OCI-LY3 (cell line): ENCODE measurements at regions not wholly inside any gene's neighbourhood (a gene's known extent, or its start where the extent isn't known, plus 50 kb on each side); places are given as distances from the start of the nearest gene placed in this dataset.

Experiments
- H2AFZ ChIP-seq: fragments of 200-600, 300-600 bp; shearing (Covaris generic); 2 replicates; pipeline ENCODE4 v1.6.0; 2014; ENCODE audit warnings: antibody characterized with exemption, low read depth, low read length
- H3K27ac ChIP-seq: fragments of 200-600, 300-600 bp; sonication (generic); 2 replicates; pipeline ENCODE4 v1.5.1; 2014; ENCODE audit warnings: mild to moderate bottlenecking, low read length, moderate library complexity, mixed read lengths
- H3K27me3 ChIP-seq: fragments of 200-600, 300-600 bp; sonication (generic); 2 replicates; pipeline ENCODE4 v1.6.1; 2014; ENCODE audit warnings: low read depth, low read length, mixed read lengths
- H3K36me3 ChIP-seq: fragments of 200-600, 300-600 bp; sonication (generic); replicated peaks from 2 replicates; pipeline ENCODE3; 2014; ENCODE audit warnings: low read depth, low read length, mixed read lengths
- H3K4me1 ChIP-seq: fragments of 300-600, 200-600 bp; sonication (generic); 2 replicates; pipeline ENCODE4 v1.6.1; 2014; ENCODE audit warnings: low read length, mixed read lengths
- H3K4me2 ChIP-seq: fragments of 200-600, 300-600 bp; sonication (generic); 2 replicates; pipeline ENCODE4 v1.6.1; 2014; ENCODE audit warnings: low read length, mixed read lengths
- H3K4me3 ChIP-seq: fragments of 300-600, 200-600 bp; sonication (generic); 2 replicates; pipeline ENCODE4 v1.5.1; 2014; ENCODE audit warnings: antibody characterized with exemption, mild to moderate bottlenecking, low read length, moderate library complexity
- H3K79me2 ChIP-seq: fragments of 300-600, 200-600 bp; shearing (Covaris generic); 2 replicates; pipeline ENCODE4 v1.6.1; 2014; ENCODE audit warnings: mild to moderate bottlenecking, low read length, mixed read lengths
- H3K9ac ChIP-seq: fragments of 300-600, 200-600 bp; shearing (Covaris generic); 2 replicates; pipeline ENCODE4 v1.6.0; 2014; ENCODE audit warnings: mild to moderate bottlenecking, low read length, moderate library complexity
- H3K9me3 ChIP-seq: fragments of 200-600, 300-600 bp; shearing (Covaris generic); 2 replicates; pipeline ENCODE4 v1.6.1; 2014; ENCODE audit warnings: low read length, mixed read lengths; ENCODE audit not compliant: insufficient read depth
- H4K20me1 ChIP-seq: fragments of 200-600, 300-600 bp; sonication (generic); 2 replicates; pipeline ENCODE4 v1.6.1; 2016; ENCODE audit warnings: low read length, mixed read lengths; ENCODE audit not compliant: insufficient read depth
- EZH2phosphoT487 ChIP-seq: fragments of 200-600 bp; shearing (Covaris generic); IDR thresholded peaks from 2 replicates; pipeline ENCODE4 v1.6.1; 2018; ENCODE audit warnings: antibody characterized with exemption, mixed run types, low read depth
- TF ChIP-seq, protein P1 (sequence below): fragments of 200-600, 300-600 bp; sonication (generic); IDR thresholded peaks from 2 replicates; pipeline ENCODE4 v1.5.1; 2014; ENCODE audit warnings: antibody characterized with exemption, low read length, low read depth

DNA sequence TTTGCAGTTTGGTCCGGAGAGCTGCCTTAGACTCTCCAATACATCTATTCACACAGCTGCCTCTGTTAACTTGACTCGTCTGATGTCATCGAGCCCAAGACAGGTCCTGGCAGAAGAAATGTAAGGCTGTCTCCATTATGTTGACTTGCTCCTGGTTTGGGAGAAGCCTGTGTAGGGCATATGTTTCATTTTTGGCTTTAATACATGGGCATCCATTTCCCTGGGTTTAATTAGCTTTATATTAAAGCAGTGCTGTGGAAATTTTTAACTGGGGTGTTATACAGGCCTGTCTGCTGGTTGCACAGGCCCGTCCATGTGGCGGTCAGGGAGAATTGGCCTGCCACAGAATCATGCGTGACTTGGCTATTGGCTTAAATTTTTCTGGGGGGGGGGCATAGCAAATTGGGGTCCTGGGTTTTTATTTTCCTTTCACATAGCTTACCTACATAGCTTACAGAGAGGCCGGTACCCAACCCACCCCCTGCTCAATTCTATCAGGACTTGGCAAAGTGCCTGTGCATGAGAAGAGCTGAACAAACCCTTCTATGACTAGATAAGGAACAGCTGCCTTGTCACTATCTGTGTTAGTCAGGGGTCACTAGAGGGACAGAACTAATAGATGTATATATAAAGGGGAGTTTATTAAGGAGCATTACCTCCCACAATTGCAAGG is 123.5 kb upstream of the WDR1 start:
- H2AFZ ChIP-seq = no peak overlapping the region
- TF ChIP-seq EZH2phosphoT487 = no peak
- TF ChIP-seq, protein P1, sequence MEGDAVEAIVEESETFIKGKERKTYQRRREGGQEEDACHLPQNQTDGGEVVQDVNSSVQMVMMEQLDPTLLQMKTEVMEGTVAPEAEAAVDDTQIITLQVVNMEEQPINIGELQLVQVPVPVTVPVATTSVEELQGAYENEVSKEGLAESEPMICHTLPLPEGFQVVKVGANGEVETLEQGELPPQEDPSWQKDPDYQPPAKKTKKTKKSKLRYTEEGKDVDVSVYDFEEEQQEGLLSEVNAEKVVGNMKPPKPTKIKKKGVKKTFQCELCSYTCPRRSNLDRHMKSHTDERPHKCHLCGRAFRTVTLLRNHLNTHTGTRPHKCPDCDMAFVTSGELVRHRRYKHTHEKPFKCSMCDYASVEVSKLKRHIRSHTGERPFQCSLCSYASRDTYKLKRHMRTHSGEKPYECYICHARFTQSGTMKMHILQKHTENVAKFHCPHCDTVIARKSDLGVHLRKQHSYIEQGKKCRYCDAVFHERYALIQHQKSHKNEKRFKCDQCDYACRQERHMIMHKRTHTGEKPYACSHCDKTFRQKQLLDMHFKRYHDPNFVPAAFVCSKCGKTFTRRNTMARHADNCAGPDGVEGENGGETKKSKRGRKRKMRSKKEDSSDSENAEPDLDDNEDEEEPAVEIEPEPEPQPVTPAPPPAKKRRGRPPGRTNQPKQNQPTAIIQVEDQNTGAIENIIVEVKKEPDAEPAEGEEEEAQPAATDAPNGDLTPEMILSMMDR = no peak

DNA sequence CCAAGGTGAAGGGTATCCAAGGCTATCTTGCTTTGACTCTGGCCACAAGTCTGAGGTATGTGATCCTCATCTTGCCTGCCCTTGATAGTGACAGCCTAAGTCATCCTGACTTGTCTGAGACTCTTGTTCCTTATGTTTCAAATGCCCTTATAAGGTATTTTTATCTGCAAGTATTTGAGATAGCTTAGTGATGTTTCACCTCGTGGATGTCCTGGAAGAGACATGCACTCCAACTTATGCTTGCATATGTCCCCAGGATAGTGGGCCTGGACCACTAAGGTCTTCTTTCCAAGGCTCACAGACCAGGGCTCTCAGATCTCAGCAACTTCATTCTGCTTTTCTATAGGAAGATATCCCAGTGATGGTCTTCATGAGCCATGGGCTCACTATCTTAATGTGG is 120.5 kb upstream of the WDR1 start:
- TF ChIP-seq EZH2phosphoT487 = no peak
- TF ChIP-seq, protein P1 = no peak
- no peaks in the 10 kb centered on the region for H3K9me3 ChIP-seq
- no peaks in the 10 kb centered on the region for H3K4me1 ChIP-seq
- H4K20me1 ChIP-seq = no peaks in the 10 kb centered on the region
- peaks cover 53% of the 10 kb centered on the region for H3K27me3 ChIP-seq
- no peak overlapping the region for H2AFZ ChIP-seq
- no peaks in the 10 kb centered on the region for H3K79me2 ChIP-seq
- H3K27ac ChIP-seq = no peak overlapping the region
- no peak overlapping the region for H3K4me2 ChIP-seq
- no peak overlapping the region for H3K9ac ChIP-seq
- no peak overlapping the region for H3K4me3 ChIP-seq
- no peaks in the 10 kb centered on the region for H3K36me3 ChIP-seq

More for the DNA sequence above, 123.5 kb upstream of the WDR1 start:
- Histone ChIP-seq H3K4me2 (no peak overlapping the region), H3K79me2 (no peaks in the 10 kb centered on the region), H3K27me3 (peaks cover 57% of the 10 kb centered on the region), H3K9ac (no peak overlapping the region), H3K9me3 (no peaks in the 10 kb centered on the region), H3K4me1 (no peaks in the 10 kb centered on the region), H3K27ac (no peak overlapping the region), H3K4me3 (no peak overlapping the region), H4K20me1 (no peaks in the 10 kb centered on the region), H3K36me3 (no peaks in the 10 kb centered on the region)

DNA sequence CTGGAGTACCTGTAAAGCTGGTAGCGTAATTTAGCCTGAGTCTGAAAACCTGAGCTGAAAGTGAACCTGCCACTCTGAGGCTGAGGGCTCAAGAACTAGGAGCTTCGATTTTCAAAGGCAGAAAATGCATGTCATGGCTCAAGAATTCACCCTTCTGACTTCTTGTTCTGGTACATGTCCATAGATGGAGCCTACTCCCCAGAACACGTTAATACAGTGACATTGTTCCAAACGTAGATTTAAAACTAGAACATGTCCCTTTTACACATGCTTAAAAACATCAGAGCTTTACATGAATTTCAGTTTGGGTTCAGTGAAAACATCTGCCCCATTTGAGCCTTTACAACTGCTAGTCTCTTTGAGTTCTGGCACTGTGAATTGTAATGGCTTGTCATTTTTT is 115.5 kb upstream of the WDR1 start:
- Histone ChIP-seq H3K4me2 (no peak overlapping the region), H2AFZ (no peak overlapping the region), H4K20me1 (no peaks in the 10 kb centered on the region), H3K79me2 (no peaks in the 10 kb centered on the region), H3K27ac (no peak overlapping the region), H3K4me1 (no peaks in the 10 kb centered on the region), H3K36me3 (no peaks in the 10 kb centered on the region), H3K27me3 (peaks cover 24% of the 10 kb centered on the region; the same call in 1 of the 2 replicates), H3K9me3 (no peaks in the 10 kb centered on the region), H3K9ac (no peak overlapping the region), H3K4me3 (no peak overlapping the region)
- TF ChIP-seq, protein P1 = no peak
- TF ChIP-seq EZH2phosphoT487 = no peak

DNA sequence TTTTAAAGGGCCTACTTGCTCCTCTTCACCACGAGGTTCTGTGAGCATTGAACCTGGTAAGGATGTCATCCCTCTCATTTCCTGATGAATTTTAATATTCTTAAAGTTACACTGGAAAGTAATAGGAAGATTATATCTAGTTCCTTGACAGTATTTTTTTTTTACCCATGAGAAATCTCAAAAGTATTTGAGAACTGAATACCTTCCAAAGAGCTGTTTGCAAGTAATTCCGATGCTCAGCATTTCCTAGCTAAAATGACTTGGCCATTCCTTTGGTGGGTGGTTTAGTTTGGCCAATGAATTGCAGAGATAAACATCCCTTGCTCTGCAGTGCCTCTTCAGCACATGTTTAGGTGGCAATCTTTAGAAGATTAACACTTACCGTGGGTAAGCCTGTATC is 110.2 kb upstream of the WDR1 start:
- H3K4me3 ChIP-seq = no peak overlapping the region
- H3K9me3 ChIP-seq = no peaks in the 10 kb centered on the region
- no peak overlapping the region for H2AFZ ChIP-seq
- H3K9ac ChIP-seq = no peak overlapping the region
- no peaks in the 10 kb centered on the region for H3K27me3 ChIP-seq
- no peaks in the 10 kb centered on the region for H3K36me3 ChIP-seq
- H3K27ac ChIP-seq = no peak overlapping the region
- TF ChIP-seq, protein P1 = no peak
- no peak for TF ChIP-seq EZH2phosphoT487
- no peak overlapping the region for H3K4me2 ChIP-seq
- H3K79me2 ChIP-seq = no peaks in the 10 kb centered on the region
- H4K20me1 ChIP-seq = no peaks in the 10 kb centered on the region
- H3K4me1 ChIP-seq = peaks cover 4% of the 10 kb centered on the region; the same call in 1 of the 2 replicates
